ENCODE measurements at regions not wholly inside any gene's neighbourhood (a gene's known extent, or its start where the extent isn't known, plus 50 kb on each side); places are given as distances from the start of the nearest gene placed in this dataset.

- WGBS, 3 donors: 48 to 65% (median 53%) methylated on average over 4 of the region's 4 CpGs
- DNase-seq (no peak), ATAC-seq (no peak)
- Histone ChIP-seq H3K4me3 (no peak overlapping the region), H3K27ac (no peak overlapping the region), H3K4me1 (no peaks in the 10 kb centered on the region), H3K27me3 (ENCODE audit: insufficient read depth in 3 of 3, low read length in 2 of 3) (no peaks in the 10 kb centered on the region), H3K36me3 (ENCODE audit: insufficient read depth in 1 of 2, low read depth in 1 of 2) (no peaks in the 10 kb centered on the region), H3K9me3 (no peaks in the 10 kb centered on the region)
- TF ChIP-seq, protein P1, sequence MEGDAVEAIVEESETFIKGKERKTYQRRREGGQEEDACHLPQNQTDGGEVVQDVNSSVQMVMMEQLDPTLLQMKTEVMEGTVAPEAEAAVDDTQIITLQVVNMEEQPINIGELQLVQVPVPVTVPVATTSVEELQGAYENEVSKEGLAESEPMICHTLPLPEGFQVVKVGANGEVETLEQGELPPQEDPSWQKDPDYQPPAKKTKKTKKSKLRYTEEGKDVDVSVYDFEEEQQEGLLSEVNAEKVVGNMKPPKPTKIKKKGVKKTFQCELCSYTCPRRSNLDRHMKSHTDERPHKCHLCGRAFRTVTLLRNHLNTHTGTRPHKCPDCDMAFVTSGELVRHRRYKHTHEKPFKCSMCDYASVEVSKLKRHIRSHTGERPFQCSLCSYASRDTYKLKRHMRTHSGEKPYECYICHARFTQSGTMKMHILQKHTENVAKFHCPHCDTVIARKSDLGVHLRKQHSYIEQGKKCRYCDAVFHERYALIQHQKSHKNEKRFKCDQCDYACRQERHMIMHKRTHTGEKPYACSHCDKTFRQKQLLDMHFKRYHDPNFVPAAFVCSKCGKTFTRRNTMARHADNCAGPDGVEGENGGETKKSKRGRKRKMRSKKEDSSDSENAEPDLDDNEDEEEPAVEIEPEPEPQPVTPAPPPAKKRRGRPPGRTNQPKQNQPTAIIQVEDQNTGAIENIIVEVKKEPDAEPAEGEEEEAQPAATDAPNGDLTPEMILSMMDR (IDR thresholded peaks at IDR 0.05): no peak
- intact Hi-C loops (cut with DNase I): no loop called here
These were observed 143.0 kb upstream of the SHB start for GRCh38 chr9:38212016-38212415.

DNA sequence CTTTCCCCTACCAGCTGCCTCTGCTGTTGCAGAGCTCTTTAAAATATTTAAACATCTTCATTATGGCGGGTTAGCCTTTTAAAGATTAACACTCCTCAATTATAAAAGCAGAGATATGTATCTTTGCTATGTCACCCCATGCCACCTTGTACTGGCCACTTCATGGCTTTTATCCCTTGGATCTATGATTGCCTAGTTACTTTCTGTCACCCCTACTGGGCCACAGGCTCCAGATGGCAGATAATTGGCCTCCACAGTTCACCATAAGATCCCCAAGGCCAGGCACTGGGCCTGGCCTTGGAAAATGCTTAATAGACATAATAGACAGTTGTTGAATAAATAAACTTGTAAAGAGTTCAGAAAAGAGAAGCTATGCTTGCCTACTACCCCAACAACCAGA, 142.0 kb upstream of the SHB start:
- Histone ChIP-seq H3K36me3 (ENCODE audit: insufficient read depth in 1 of 2, low read depth in 1 of 2) (no peaks in the 10 kb centered on the region), H3K4me3 (no peak overlapping the region), H3K4me1 (no peaks in the 10 kb centered on the region), H3K9me3 (no peaks in the 10 kb centered on the region), H3K27ac (no peak overlapping the region), H3K27me3 (ENCODE audit: insufficient read depth in 3 of 3, low read length in 2 of 3) (no peaks in the 10 kb centered on the region)
- no peak for ATAC-seq
- TF ChIP-seq, protein P1 (IDR thresholded peaks at IDR 0.05): no peak
- intact Hi-C loops (cut with DNase I): no loop called here
- 98 to 100% (median 100%) methylated on average over 1 of the region's 1 CpG for WGBS, 3 donors
- no peak for DNase-seq

GRCh38 chr9:38208206-38208901, 139.3 kb upstream of the SHB start:
- WGBS, 3 donors: 80 to 89% (median 88%) methylated on average over 4 of the region's 4 CpGs
- H3K27ac ChIP-seq: no peak overlapping the region
- intact Hi-C loops (cut with DNase I): no loop called here
- DNase-seq: no peak
- no peaks in the 10 kb centered on the region for H3K9me3 ChIP-seq
- TF ChIP-seq, protein P1 (IDR thresholded peaks at IDR 0.05): no peak
- no peak for ATAC-seq
- no peaks in the 10 kb centered on the region for H3K4me1 ChIP-seq
- no peaks in the 10 kb centered on the region for H3K36me3 ChIP-seq (ENCODE audit: insufficient read depth in 1 of 2, low read depth in 1 of 2)
- no peak overlapping the region for H3K4me3 ChIP-seq
- H3K27me3 ChIP-seq (ENCODE audit: insufficient read depth in 3 of 3, low read length in 2 of 3): no peaks in the 10 kb centered on the region

GRCh38 chr9:38207247-38207778, 138.3 kb upstream of the SHB start:
- Histone ChIP-seq H3K36me3 (ENCODE audit: insufficient read depth in 1 of 2, low read depth in 1 of 2) (no peaks in the 10 kb centered on the region), H3K27ac (no peak overlapping the region), H3K4me3 (no peak overlapping the region), H3K27me3 (ENCODE audit: insufficient read depth in 3 of 3, low read length in 2 of 3) (no peaks in the 10 kb centered on the region), H3K9me3 (no peaks in the 10 kb centered on the region), H3K4me1 (no peaks in the 10 kb centered on the region)
- DNase-seq (no peak), ATAC-seq (no peak)
- WGBS, 3 donors: 63 to 88% (median 77%) methylated on average over 3 of the region's 3 CpGs
- TF ChIP-seq, protein P1 (IDR thresholded peaks at IDR 0.05): no peak
- intact Hi-C loops (cut with DNase I): no loop called here

- Histone ChIP-seq H3K4me3 (no peak overlapping the region), H3K27me3 (ENCODE audit: insufficient read depth in 3 of 3, low read length in 2 of 3) (peaks cover 0 to 3% (median 0%) of the 10 kb centered on the region in 3 donors), H3K4me1 (no peaks in the 10 kb centered on the region), H3K9me3 (no peaks in the 10 kb centered on the region), H3K27ac (no peak overlapping the region), H3K36me3 (ENCODE audit: insufficient read depth in 1 of 2, low read depth in 1 of 2) (no peaks in the 10 kb centered on the region)
- TF ChIP-seq, protein P1 (IDR thresholded peaks at IDR 0.05): no peak
- DNase-seq (no peak), ATAC-seq (no peak)
- intact Hi-C loops (cut with DNase I): no loop called here
These were observed 136.3 kb upstream of the SHB start for GRCh38 chr9:38205279-38205678.
